NOMO-1 treated with dmso at 0.1 percent for 144 hours (cell line): ENCODE measurements at regions not wholly inside any gene's neighbourhood (a gene's known extent, or its start where the extent isn't known, plus 50 kb on each side); places are given as distances from the start of the nearest gene placed in this dataset.

Experiments
- DNase-seq: peaks from one replicate; lab custom pipeline; 2025; ENCODE audit not compliant: unreplicated experiment; lab: John Stamatoyannopoulos, UW

DNA sequence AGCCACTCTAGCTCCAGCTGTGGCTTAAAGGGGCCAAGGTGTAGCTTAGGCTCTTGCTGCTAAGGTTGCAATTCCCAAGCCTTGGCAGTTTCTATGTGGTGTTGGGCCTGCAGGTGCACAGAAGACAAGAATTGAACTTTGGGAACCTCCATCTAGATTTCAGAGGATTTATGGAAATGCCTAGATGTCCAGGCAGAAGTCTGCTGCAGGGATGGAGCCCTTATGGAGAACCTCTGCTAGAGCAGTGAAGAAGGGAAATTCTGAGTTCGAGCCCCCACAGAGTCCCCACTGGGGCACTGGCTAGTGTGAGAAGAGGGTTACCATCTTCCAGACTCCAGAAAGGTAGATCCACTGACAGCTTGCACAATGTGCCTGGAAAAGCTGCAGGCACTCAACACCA, 694.7 kb downstream of the SLC16A7 start:
- DNase-seq: no peak

DNA sequence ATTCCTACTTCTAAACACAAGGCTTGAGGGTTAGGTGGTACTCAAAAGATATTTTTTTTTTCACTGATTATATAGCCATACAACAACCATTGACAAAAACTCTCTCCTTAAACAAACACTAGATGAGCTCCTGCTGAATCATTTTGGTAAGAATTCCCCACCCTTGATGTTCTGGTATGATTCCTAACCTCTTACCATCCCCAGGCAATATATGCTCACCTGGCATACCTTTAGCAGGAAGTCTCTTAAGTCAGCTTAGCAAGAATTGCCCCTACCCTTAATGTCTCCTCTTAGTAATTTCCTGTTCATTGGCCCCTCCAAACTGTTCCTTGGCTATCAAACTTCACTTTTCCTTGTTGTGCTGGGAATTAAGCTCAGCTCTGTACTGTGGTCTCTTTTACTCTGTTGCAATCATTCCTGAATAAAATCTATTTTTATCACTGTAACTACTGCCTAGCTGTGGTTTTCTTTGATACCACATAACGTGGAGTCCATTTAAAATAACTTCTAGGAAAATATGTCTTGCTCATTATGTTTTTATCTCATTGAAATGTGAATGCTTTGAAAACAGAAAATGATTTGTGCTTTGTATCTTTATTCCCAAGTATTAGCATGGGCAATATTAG, 712.6 kb downstream of the SLC16A7 start:
- no peak for DNase-seq

DNA sequence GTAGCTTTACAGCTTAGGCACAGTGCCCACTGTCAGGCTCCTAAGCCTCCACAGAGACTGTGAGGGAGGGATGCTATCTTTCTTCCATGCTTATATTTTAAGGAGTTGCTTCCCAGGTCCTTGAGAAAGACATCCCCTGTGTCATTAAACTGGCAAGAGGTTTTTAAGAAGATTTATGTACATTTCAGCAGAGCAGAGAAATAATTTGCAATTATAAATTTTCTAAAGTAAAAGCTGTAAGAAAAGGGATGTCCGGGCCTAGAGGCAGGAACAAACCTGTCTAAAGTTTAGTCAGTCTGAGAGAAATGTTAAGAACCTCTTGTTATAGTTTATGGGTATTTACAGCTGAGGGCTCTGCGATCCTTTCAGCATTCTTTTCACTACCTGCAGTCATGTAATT, 716.1 kb downstream of the SLC16A7 start:
- DNase-seq: no peak

DNA sequence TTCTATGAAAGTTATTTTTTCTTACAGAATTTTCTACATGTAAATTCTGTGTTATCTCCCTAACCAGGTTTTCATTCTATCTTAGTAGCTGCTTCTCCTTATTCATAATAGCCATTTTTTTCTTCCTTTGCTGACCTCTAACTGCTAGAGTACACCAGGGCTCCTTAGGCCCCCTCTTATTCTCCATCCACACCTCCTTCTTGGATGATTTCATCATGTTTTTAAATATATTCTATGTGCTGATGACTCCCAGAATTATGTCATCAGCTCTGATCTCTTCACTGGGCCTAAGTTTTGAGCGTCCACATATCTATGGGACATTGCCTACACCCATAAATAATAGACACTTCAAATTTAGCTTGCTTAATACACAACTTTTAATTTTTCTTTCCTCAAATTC, 721.5 kb downstream of the SLC16A7 start:
- no peak for DNase-seq

DNA sequence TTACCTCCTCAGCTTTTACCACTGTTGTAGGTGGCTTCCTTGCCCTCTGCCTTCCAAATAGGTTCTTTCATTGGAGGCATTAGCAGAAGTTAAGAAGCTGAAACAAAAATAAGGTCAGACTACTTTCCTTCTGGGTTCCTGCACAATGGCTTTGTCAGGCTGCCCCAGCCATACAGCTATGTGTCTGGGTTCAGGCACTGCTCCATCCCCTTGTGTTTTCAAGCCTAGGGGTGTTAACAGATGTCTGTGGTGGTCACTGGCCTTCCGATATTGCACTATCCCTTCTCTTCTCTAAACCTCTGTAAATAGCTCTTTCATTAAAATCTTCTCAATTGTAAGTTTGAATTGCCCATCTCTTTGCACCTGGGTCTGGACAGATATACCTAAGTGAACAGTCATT, 728.9 kb downstream of the SLC16A7 start:
- no peak for DNase-seq

DNA sequence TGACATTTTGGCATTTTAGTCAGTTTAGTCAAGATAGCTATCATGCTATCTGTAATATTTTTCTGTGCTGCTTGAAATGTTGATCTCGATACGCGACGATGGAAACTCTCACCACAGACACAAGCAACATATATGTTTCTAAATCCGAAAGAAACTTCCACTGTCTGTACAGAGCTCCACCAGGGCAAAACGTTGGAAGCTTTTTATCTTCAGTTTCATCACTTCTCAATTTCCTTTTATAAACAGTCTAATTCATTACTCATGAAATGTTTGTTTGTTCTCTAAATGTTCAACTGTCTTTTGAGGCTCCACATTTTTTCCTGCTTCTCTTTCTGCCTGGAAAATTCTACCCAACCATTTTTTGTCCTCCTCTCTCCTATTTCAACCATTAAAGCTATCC, 737.6 kb downstream of the SLC16A7 start:
- DNase-seq: no peak

DNA sequence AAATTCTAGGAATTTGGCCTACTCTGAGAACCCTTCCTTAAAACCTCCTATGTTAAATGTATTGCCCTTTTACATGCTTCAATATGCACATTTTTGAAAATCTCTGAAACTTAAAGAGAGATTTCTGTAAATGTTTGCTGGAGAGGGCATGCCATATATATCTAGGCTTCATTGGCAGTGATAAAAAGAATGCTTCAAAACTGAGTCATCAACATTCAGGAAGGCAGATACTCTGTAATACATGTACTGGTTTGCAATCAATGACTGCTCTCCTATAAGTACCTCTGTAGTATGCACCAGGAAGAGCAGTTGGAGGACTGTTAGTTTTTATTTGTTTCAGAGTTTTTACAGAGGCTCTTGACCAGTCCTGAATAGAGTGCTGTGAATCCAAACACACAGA, 739.9 kb downstream of the SLC16A7 start:
- DNase-seq: no peak

DNA sequence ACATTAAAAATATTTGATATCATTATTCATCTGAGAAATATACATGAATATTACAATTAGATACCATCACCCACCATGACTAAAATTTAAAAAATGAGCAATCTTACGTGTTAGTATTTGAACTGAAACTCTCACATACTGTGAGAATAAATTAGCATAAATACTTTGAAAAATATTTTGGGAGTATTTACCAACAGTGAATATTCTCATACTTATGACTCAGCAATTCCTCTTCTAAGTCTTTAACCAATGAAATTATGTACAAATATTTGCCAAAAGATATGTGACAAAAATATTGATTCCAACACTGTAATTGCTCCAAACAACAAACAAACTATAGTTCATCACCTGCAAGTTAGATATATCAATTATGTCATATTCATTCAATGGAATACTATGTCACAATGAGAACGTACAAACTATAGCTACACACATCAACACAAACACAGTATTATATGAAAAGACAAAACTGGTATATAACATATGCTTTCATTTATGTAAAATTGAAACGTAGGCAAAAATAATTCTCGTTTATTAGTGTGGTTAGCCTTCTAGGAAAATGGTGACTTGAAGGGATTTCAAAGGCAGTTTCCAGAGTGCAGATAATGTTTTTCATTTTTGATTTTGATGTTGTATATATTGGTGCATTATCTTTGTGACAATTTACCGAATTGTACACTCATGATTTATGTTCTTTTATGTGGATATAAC, 742.2 kb downstream of the SLC16A7 start:
- DNase-seq: no peak

DNA sequence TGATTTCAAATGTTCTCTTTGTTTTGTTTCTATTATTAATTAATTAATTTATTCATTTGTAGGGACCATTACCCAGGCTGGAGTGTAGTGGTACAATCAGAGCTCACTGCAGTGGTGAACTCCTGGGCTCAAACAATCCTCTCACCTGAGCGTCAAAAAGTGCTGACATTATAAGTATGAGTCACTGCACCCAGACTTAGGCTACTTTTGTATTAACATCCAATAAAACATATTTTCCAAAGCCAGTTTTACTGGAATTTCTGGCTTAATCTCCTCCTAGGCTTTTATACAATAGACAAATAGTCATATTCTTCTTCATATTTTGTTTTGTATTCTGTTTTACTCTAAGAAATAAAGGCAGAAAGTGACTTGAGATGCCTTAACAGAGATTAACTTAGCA, 749.6 kb downstream of the SLC16A7 start:
- no peak for DNase-seq

DNA sequence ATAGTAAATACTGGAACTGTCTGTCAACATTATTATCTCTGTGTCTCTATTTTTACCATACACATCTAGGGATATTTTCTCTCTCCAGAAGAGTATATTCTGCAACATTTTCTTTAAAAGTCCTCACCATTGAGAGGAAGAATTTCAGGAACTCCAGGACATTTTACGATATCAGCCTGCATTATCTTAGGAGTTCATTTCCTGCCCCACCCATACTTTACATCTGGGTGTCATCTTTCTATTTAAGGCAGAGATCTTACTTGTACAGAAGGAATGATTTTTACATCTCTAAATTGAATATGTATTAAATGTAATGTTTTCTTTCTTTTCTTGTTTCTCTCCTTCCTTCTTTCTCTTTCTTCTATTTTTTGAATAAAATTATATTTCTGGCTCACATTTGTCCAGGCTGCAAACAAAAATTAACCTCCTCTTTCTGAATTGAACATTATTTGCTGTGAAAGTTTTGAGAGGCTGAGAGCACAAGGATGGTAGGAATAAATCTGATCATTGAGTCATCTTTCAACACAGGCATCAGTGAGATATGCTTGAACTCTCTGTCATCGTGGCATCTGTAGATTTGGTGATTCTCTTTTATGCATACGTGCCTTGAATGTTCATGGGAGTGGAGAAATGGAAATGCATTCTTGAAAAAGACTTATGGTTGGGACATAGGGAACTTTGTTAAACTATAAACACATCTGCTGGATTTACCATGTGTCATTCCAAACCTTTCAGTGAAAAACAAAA, 753.6 kb downstream of the SLC16A7 start:
- DNase-seq: no peak

DNA sequence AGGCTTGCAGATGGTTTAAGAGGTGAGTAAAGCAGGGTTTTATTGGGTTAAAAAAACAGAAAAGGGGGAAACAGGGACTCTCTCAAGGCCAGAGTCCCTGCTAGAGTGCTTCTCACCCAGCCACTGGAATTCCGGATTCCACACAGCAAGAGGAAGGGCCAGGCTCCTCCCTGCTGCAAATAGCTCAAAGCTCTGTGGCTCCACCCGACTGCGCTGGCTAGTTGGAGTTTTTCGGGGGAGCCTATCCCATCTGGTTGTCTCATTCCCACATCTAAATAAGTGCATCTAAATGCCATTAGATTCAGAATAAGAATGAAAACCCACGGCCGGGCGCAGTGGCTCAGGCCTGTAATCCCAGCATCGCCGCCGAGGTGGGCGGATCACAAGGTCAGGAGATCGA, 791.5 kb downstream of the SLC16A7 start:
- DNase-seq: no peak

DNA sequence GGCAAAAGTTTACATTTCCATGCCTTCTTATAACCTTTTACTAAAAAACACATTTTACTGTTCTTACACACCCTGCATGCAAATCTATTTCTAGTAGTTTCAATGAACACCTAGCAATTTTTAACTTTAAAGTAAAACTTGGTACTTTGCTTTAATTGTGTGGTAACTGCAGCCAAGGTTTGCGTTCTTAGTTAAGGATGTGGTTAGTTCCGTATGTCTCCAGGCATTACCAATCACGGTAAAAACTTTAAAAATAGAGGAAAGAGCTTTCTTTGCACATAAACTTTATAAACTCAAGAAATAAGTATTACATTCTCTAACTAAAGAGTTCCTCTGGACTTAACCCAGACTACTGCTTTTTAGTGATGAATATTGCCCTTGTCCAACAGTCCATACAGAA, 795.2 kb downstream of the SLC16A7 start:
- DNase-seq: no peak

DNA sequence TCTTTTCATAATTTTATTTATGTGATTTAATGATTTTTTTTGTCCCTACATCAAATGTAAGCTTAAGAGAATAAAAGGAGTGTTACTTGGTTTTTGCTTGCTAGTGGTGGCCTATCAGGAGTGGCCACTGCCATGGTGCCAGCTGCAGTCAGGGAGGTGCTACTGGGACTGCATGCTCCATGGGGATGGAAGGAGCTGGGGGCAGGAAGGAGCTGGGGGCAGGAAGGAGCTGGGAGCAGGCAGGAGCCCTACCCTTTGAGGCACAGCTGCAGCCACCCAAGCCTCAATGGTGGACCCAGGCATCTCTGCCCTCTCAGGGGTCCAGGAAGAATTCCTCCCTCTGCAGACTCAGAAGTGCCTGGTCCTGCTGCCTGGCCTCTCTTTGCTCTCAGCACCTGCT, 796.0 kb downstream of the SLC16A7 start:
- no peak for DNase-seq

DNA sequence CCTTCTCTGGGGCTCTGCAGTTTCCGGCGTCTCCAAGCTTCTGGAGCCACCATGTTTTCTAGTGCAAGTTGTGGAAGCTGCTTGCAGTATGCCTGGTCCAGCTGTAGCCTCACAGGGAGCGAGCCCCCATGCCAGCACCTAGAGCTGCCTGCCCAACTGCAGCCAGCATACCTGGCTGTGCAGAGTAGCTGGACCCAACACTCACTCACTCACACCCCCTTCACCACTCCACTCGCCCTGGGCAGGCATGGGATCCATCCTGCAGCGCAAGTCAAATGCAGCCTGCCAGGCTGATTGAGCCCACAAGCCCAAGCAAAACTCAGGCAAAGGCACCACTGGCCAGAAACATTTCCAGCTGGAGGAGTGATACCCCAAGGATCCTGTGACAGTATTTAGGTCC, 797.3 kb downstream of the SLC16A7 start:
- DNase-seq: no peak

DNA sequence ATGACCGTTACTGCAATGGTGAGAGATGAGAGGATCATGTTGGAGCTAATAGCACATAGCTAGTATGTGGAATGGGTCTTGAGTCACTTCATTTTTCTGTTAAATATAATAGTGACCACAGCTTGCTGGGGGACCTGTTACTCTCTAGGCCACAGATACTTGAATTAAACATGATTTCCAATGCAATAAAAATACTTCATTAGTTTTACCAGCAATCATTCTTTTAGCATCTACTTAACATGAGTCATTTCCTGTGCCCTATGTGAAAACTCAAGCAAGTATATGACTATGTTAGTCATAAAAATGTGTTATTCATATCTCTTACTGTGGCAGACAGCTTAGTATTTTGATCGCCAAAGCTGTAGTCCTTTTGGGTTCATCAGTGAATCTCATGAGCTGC, 798.8 kb downstream of the SLC16A7 start:
- no peak for DNase-seq

DNA sequence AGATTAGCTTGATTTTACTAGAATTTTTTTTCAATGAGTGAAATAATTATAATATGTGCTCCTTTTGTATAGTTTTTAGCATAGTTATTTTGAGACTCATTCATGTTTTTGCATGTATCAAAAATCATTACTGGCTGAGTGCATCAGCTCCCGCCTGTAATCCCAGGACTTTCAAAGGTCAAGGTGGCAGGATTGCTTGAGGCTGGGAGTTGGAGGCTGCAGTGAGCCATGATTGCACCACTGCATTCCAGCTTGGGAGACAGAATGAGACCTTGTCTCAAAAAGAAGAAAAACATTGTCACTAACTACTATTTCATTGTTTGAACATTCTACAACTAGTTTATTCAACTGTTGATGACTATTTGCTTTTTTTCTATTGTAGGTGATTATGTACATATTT, 802.7 kb downstream of the SLC16A7 start:
- no peak for DNase-seq

DNA sequence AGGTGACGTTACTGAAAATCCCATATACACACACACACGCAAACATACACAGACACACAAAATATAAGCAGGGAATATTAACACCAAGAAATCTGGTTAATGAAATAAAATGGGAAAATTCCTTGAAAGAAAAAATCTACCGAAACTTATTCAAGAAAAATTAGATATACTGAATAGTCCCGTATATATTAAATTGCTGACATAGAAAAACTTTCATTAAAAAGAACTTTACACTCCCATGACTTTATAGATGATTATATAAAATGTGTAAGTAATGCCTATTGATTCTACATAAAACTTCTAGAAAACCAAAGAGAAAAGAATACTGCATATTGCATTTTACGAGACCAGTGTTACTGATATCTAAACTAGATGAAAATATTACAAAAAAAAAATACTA, 803.2 kb downstream of the SLC16A7 start:
- no peak for DNase-seq

DNA sequence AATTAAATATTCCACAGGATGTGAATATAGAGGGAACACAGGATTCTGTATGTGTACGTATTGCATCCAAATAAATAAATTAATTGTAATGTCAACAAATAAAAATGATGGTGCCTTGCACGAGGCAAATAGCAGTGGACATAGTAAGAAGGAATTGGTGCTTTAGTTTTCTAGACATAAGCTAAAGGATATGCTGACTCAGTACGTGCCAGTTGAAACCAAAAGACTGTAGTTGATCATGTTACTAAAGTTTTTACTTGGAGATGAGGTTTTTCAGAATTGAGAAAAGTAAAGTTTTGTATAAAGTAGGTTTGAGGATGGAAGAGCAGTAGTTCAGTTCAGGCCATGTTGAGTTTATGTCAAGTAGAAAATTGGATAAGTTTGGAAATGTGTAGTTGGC, 807.2 kb downstream of the SLC16A7 start:
- DNase-seq: no peak

DNA sequence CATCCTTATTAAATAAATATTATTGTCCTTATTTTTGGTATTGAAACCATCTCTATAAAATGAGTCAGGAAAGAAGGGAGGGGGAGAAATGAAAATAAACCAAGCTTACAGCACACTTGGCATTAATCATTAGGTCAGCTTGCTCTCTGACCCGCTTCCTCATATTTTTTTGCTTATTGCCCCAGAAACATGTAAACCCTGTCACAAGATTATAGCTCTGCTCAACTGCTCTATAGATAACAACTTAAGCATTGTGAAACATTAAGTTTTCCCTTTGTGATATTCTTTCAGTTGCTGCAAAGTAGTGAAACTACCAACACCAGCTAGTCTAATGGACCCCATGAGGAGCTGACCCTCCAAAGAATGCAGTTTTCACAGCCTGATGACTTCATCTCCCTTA, 819.5 kb downstream of the SLC16A7 start:
- DNase-seq: no peak

DNA sequence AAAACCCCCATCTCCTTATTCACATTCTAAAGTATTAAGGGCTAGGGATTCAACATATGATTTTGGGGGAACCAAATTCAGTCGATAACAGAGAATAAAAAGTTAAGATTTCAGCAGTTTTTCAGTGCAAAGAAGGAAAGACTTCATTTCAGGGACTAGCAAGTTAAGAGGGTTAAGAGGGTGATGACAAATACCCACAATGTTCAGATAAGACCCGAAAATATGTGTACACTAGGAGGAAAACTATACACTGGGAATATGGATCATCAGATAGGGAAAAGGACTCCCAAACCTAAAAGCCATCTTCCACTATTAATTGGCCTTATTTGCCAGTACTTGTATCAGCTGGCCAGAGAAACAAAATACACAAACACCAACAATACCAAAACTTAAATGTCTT, 824.2 kb downstream of the SLC16A7 start:
- DNase-seq: no peak

DNA sequence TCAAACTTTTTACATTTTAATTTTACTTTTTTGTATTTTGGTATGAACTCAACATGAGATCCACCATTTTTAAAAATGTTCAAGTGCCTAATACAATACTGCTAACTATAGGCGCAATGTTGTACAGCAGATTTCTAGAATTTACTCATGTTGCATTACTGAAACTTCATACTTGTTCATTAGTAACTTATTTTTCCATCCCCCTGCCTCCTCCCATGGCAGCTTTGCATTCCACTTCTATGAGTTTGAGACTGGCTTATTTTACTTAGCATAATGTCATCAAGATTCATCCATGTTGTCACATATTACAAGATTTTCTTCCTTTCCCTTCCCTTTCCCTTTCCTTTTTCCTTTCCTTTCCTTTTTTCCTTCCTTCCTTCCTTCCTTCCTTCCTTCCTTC, 825.9 kb downstream of the SLC16A7 start:
- no peak for DNase-seq

DNA sequence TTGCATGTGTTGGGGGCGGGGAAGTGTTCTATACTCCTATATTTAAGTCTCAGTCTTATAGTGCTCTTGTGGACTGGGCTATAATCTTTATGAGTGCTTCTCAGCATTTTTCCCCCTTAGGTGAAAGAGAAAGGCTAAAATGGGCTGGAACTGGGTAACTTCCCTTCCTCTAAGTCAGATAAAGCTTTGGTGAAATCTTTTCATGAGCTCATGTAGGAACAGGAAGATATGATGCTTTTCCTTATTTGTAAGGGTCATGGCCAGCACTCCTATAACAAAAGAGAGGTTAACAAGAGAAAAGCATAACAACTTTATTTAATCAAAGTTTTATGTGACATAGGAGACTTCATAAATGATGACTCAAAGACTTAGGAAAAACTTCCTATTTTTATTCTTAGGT, 841.5 kb downstream of the SLC16A7 start:
- DNase-seq: no peak
